CD4-positive, CD25-positive, alpha-beta regulatory T cell (primary cell): ENCODE measurements at regions not wholly inside any gene's neighbourhood (a gene's known extent, or its start where the extent isn't known, plus 50 kb on each side); places are given as distances from the start of the nearest gene placed in this dataset.
"Not testable (repeated sequence)": the region's sequence is repeated elsewhere in the genome, so short reads cannot be mapped to it uniquely, and the experiment has no call there.

Experiments
- ATAC-seq, 2 donors: fragments of 150-1000 bp; cut with Tn5 transposase; one replicate each; pipeline ENCODE4 v1.10.0; 2021; ENCODE audit warnings: low read depth in 2 of 2, moderate number of reproducible peaks in 2 of 2, moderate library complexity in 1 of 2
- DNase-seq, 3 donors: peaks; one replicate each; pipeline versions ENCODE4 v3.0.0 to v3.0.0-alpha.2; 2012 to 2022; ENCODE audit warnings: mixed read lengths in 1 of 3
- H3K27ac ChIP-seq: one replicate; pipeline ENCODE4 v1.7.0; 2013; ENCODE audit warnings: mild to moderate bottlenecking, low read length; ENCODE audit not compliant: insufficient read depth, poor library complexity, severe bottlenecking
- H3K27me3 ChIP-seq: one replicate; pipeline ENCODE4 v1.7.0; 2013; ENCODE audit warnings: low read length; ENCODE audit not compliant: control insufficient read depth, insufficient read depth
- H3K36me3 ChIP-seq: one replicate; pipeline ENCODE4 v1.7.0; 2013; ENCODE audit warnings: mild to moderate bottlenecking, low read length, moderate library complexity; ENCODE audit not compliant: control insufficient read depth, insufficient read depth
- H3K4me1 ChIP-seq: 2 replicates; pipeline ENCODE4 v1.7.0; 2013; ENCODE audit warnings: mild to moderate bottlenecking, low read length; ENCODE audit not compliant: insufficient read depth, control insufficient read depth, poor library complexity, severe bottlenecking
- H3K4me3 ChIP-seq: one replicate; pipeline ENCODE4 v1.7.0; 2013; ENCODE audit warnings: low read depth, mild to moderate bottlenecking, low read length, moderate library complexity
- H3K9me3 ChIP-seq, 2 experiments: 1 replicate in 1 of 2; 2 replicates in 1 of 2; pipeline ENCODE4 v1.7.0; 2013; ENCODE audit warnings: low read length in 2 of 2, mild to moderate bottlenecking in 1 of 2, moderate library complexity in 1 of 2; ENCODE audit not compliant: control insufficient read depth in 2 of 2
- H3K27ac Mint-ChIP-seq, 3 donors: one replicate each; pipeline ENCODE4 v1.8.0; 2020 to 2022; ENCODE audit warnings: mild to moderate bottlenecking in 3 of 3, mixed read lengths in 3 of 3, moderate library complexity in 2 of 3
- H3K27me3 Mint-ChIP-seq: one replicate; pipeline ENCODE4 v1.8.0; 2022; ENCODE audit warnings: mild to moderate bottlenecking, mixed read lengths
- H3K36me3 Mint-ChIP-seq: one replicate; pipeline ENCODE4 v1.8.0; 2020; ENCODE audit warnings: mixed read lengths
- H3K4me1 Mint-ChIP-seq, 4 donors: one replicate each; pipeline ENCODE4 v1.8.0; 2020 to 2022; ENCODE audit warnings: mixed read lengths in 4 of 4, mild to moderate bottlenecking in 1 of 4
- H3K4me3 Mint-ChIP-seq, 4 donors: one replicate each; pipeline ENCODE4 v1.8.0; 2020 to 2022; ENCODE audit warnings: mild to moderate bottlenecking in 4 of 4, mixed read lengths in 4 of 4, moderate library complexity in 3 of 4
- H3K9me3 Mint-ChIP-seq, 7 donors: one replicate each; pipeline ENCODE4 v1.8.0; 2020 to 2022; ENCODE audit warnings: mixed read lengths in 7 of 7, mild to moderate bottlenecking in 3 of 7, moderate library complexity in 2 of 7

DNA sequence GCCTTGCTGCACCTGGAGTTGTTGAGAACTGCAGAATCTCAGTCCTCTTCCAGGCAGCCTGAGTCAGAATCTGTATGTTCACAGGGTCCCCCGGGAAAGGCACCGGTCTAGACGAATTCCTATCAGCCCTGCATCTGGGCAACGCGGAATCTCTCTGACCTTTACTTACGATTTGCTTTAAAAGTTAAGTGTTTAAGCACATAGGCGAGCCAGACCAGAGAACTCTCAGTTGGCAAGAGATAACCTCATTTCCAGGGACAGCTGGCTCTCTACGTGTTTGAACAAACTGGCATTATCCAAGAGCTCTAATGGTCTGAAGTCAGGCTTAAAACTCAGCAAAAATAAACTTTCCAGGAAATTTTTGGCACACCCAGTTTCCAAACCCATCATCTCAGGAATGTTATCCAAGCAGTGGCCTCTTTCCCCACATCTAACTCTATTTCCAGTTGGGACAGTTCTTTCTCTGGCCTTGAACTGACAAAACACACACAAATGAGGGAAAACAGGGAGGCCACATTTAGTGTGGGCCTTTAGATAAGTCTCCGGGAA, 53.4 kb downstream of the HES1 start:
- no peaks in the 10 kb centered on the region for H3K36me3 ChIP-seq
- H3K27ac ChIP-seq, result no peak overlapping the region
- ATAC-seq, result no peak
- H3K27me3 Mint-ChIP-seq, result peaks cover 6% of the 10 kb centered on the region
- no peak overlapping the region for H3K27ac Mint-ChIP-seq
- H3K4me1 ChIP-seq, result no peaks in the 10 kb centered on the region
- no peak for DNase-seq
- H3K4me3 Mint-ChIP-seq, result no peak overlapping the region
- H3K4me3 ChIP-seq, result no peak overlapping the region
- no peaks in the 10 kb centered on the region for H3K9me3 Mint-ChIP-seq
- peaks cover 0 to 5% (median 4%) of the 10 kb centered on the region in 4 donors for H3K4me1 Mint-ChIP-seq
- no peaks in the 10 kb centered on the region for H3K27me3 ChIP-seq
- H3K36me3 Mint-ChIP-seq, result no peaks in the 10 kb centered on the region
- H3K9me3 ChIP-seq, result no peaks in the 10 kb centered on the region

DNA sequence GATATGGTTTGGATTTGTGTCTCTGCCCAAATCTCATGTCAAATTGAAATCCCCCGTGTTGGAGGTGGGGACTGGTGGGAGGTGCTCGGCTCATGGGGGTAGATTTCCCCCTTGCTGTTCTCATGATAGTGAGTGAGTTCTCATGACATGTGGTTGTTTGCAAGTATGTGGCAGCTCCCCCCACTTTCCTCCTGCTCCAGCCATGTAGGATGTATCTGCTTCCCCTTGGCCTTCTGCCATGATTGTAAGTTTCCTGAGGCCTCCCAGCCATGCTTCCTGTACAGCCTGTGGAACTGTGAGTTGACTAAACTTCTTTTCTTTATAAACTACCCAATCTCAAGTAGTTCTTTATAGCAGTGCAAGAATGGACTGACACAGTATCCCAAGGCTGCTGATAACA, 55.9 kb downstream of the HES1 start:
- not testable (repeated sequence) for DNase-seq, H3K9me3 Mint-ChIP-seq, H3K27ac Mint-ChIP-seq, H3K4me1 ChIP-seq, H3K36me3 Mint-ChIP-seq, H3K36me3 ChIP-seq, H3K4me3 Mint-ChIP-seq, H3K4me1 Mint-ChIP-seq, H3K4me3 ChIP-seq, ATAC-seq, H3K27me3 ChIP-seq, H3K27ac ChIP-seq, H3K27me3 Mint-ChIP-seq, H3K9me3 ChIP-seq

DNA sequence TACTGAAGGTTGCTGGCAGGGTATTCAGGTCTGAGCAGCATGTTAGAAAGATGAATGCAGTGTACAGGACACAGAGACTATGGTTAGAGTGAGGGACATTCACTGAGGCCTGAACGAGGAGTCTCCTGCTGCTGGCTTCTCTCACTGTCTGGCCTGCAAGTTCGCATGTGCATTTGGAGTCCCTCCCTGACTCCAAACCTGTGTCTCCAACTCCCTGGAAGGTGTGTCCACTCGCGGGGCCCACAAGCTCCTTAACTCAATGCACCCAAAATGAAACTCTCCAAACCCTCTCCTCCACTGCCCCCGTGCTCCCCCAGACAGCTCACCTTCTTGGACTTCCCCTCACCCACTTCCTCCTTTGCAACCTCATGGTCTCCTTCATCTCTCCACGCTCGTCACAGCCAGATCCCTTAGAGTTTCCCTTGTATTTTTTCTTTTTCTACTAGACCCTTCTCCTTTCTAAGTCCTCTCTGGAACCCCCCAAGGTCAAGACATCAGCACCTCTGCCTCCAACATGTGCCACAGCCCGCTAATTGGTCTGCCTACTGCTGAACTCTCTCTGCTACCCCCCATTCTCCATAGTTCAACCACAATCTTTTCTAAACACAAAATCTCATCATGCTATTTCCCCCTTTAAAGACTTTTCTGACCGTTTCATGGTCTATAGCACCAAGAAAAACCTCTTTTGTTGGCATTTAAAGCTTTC, 58.3 kb downstream of the HES1 start:
- Mint-ChIP-seq H3K36me3 (no peaks in the 10 kb centered on the region), H3K4me1 (peaks cover 0 to 7% (median 5%) of the 10 kb centered on the region in 4 donors), H3K27me3 (no peaks in the 10 kb centered on the region), H3K27ac (peak overlapping the region in 1 of 3 donors; percentile 54), H3K9me3 (peaks cover 0 to 3% (median 0%) of the 10 kb centered on the region in 7 donors), H3K4me3 (no peak overlapping the region)
- Histone ChIP-seq H3K9me3 (no peaks in the 10 kb centered on the region), H3K27me3 (peaks cover 2% of the 10 kb centered on the region), H3K36me3 (no peaks in the 10 kb centered on the region), H3K27ac (no peak overlapping the region), H3K4me1 (no peaks in the 10 kb centered on the region), H3K4me3 (no peak overlapping the region)
- ATAC-seq, result peak; percentile 47 to 48
- DNase-seq, result peak in 1 of 3 donors; percentile 38

DNA sequence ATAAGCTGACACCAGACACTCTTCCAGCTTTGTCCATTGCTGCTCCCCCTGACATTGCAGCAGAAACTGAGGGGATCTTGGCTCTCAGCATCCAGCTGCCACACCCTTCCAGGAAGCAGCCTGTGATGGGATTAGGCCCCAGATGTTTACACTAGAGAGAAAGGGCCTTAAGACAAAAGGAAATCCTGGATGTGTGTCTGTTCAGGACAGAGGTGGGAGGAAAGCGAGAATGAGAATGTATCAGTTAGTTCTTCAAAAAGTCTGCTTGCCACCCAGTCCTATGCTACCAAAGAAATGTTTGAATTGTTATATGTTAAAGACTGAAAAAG, 58.8 kb downstream of the HES1 start:
- Mint-ChIP-seq H3K36me3 (no peaks in the 10 kb centered on the region), H3K9me3 (peaks cover 0 to 3% (median 0%) of the 10 kb centered on the region in 7 donors), H3K27me3 (no peaks in the 10 kb centered on the region), H3K4me1 (peaks cover 0 to 7% (median 5%) of the 10 kb centered on the region in 4 donors), H3K4me3 (no peak overlapping the region), H3K27ac (peak overlapping the region in 1 of 3 donors; percentile 54)
- DNase-seq, result no peak
- no peak overlapping the region for H3K4me3 ChIP-seq
- no peaks in the 10 kb centered on the region for H3K9me3 ChIP-seq
- no peak overlapping the region for H3K27ac ChIP-seq
- ATAC-seq, result no peak
- H3K4me1 ChIP-seq, result no peaks in the 10 kb centered on the region
- H3K36me3 ChIP-seq, result no peaks in the 10 kb centered on the region
- peaks cover 4% of the 10 kb centered on the region for H3K27me3 ChIP-seq

DNA sequence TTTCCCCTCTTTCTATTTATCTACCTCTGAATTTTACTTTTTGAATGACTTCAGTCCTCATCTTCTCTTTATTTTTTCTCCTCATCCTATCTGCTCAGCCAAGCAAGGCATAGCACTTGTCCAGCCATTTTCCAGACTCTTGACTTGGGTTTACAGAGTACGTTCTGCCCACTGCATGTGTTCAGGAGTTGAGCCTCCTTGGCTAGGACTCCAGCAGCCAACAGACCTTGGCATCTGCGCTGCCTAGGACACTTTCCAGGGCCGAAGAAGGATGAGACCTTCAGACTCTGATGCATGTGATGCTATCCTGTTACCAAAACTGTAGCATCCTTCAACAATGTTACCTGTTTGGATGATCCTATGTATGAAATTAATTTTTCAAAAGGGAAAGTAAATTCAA, 59.7 kb downstream of the HES1 start:
- H3K9me3 ChIP-seq, result no peaks in the 10 kb centered on the region
- H3K27ac ChIP-seq, result no peak overlapping the region
- peaks cover 0 to 7% (median 5%) of the 10 kb centered on the region in 4 donors for H3K4me1 Mint-ChIP-seq
- no peak overlapping the region for H3K4me3 Mint-ChIP-seq
- H3K4me3 ChIP-seq, result no peak overlapping the region
- ATAC-seq (no peak), DNase-seq (no peak)
- no peak overlapping the region for H3K27ac Mint-ChIP-seq
- H3K36me3 ChIP-seq, result no peaks in the 10 kb centered on the region
- H3K36me3 Mint-ChIP-seq, result no peaks in the 10 kb centered on the region
- no peaks in the 10 kb centered on the region for H3K4me1 ChIP-seq
- H3K27me3 Mint-ChIP-seq, result peaks cover 4% of the 10 kb centered on the region
- peaks cover 0 to 3% (median 0%) of the 10 kb centered on the region in 7 donors for H3K9me3 Mint-ChIP-seq
- peaks cover 4% of the 10 kb centered on the region for H3K27me3 ChIP-seq

DNA sequence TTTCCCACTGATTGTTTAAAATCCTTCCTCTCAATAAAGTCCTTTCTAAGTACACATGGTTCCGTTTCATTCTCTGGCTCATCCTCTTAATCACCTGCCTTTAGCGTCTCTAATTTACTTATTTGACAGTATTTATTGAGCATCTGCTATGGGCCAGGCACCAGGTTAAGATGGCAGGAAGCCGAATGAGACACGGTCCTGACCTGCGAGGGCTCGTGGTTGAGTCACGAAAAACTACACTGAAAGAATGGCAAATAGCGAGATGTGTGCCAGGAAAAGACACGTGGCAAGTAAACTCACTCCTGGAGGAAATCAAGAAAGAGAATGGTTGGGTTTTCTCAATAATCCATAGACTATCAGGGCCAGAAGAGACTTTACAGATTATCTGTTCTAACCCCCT, 60.9 kb downstream of the HES1 start:
- no peak for ATAC-seq

DNA sequence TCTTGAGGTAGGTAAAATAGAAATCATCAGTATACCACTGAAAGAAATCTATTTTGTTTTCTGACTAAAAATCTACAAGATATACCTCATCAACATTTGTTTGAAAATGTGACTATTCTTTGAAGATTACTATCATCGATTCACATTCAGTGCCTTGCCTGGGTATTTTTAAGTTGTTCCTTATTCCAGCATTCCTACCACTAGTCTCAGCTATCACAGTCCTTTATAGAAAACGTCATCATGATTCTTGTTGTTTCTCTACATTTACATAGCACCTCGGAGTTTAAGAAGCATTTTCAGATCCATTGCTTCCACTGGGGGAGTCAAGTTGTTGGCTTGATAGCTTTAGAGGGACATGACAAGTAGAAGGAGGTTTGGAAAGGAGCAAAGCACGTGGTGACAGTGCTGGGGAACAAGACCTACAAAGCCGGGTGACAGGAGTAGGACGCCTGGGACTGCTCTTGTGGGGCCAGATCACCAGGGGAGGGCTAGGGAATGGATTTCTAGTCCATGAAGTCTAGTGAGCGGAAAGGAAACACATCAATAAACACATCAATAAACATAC, 61.5 kb downstream of the HES1 start:
- H3K9me3 ChIP-seq, result no peaks in the 10 kb centered on the region
- no peaks in the 10 kb centered on the region for H3K36me3 ChIP-seq
- no peak overlapping the region for H3K27ac ChIP-seq
- H3K36me3 Mint-ChIP-seq, result no peaks in the 10 kb centered on the region
- H3K4me1 Mint-ChIP-seq, result peaks cover 0 to 9% (median 6%) of the 10 kb centered on the region in 4 donors
- no peak overlapping the region for H3K4me3 ChIP-seq
- peaks cover 7% of the 10 kb centered on the region for H3K27me3 Mint-ChIP-seq
- peaks cover 0 to 3% (median 0%) of the 10 kb centered on the region in 7 donors for H3K9me3 Mint-ChIP-seq
- no peak overlapping the region for H3K27ac Mint-ChIP-seq
- ATAC-seq (no peak), DNase-seq (no peak)
- peaks cover 9% of the 10 kb centered on the region for H3K27me3 ChIP-seq
- H3K4me1 ChIP-seq, result no peaks in the 10 kb centered on the region
- H3K4me3 Mint-ChIP-seq, result no peak overlapping the region

More for the DNA sequence above, 60.9 kb downstream of the HES1 start:
- no peak for DNase-seq
- no peaks in the 10 kb centered on the region for H3K36me3 Mint-ChIP-seq
- H3K27me3 ChIP-seq, result peaks cover 4% of the 10 kb centered on the region
- no peak overlapping the region for H3K27ac ChIP-seq
- H3K4me1 ChIP-seq, result no peaks in the 10 kb centered on the region
- no peaks in the 10 kb centered on the region for H3K9me3 ChIP-seq
- H3K36me3 ChIP-seq, result no peaks in the 10 kb centered on the region
- H3K4me3 ChIP-seq, result no peak overlapping the region
- no peak overlapping the region for H3K4me3 Mint-ChIP-seq
- peaks cover 6% of the 10 kb centered on the region for H3K27me3 Mint-ChIP-seq
- H3K4me1 Mint-ChIP-seq, result peaks cover 0 to 7% (median 5%) of the 10 kb centered on the region in 4 donors
- peaks cover 0 to 3% (median 0%) of the 10 kb centered on the region in 7 donors for H3K9me3 Mint-ChIP-seq
- no peak overlapping the region for H3K27ac Mint-ChIP-seq
